OCI-LY1 (cell line): ENCODE measurements at regions not wholly inside any gene's neighbourhood (a gene's known extent, or its start where the extent isn't known, plus 50 kb on each side); places are given as distances from the start of the nearest gene placed in this dataset.
"Not testable (repeated sequence)": the region's sequence is repeated elsewhere in the genome, so short reads cannot be mapped to it uniquely, and the experiment has no call there.

Experiments used
- H2AFZ ChIP-seq: fragments of 200-600 bp; sonication (generic), shearing (Covaris generic); 2 replicates; pipeline ENCODE4 v1.6.0; 2014; ENCODE audit warnings: antibody characterized with exemption, mild to moderate bottlenecking, low read length
- H3F3A ChIP-seq: fragments of 200-600 bp; sonication (generic), shearing (Covaris generic); 2 replicates; pipeline ENCODE4 v1.6.0; 2014; ENCODE audit warnings: mild to moderate bottlenecking, antibody characterized with exemption, low read length, moderate library complexity; ENCODE audit not compliant: insufficient read depth
- H3K27ac ChIP-seq: fragments of 200-600 bp; sonication (generic); 2 replicates; pipeline ENCODE4 v1.5.1; 2014; ENCODE audit warnings: low read length, mixed run types, mild to moderate bottlenecking, low read depth; ENCODE audit not compliant: poor library complexity, severe bottlenecking
- H3K27me3 ChIP-seq: fragments of 200-600 bp; sonication (generic); 2 replicates; pipeline ENCODE4 v1.6.0; 2014; ENCODE audit warnings: antibody characterized with exemption, mild to moderate bottlenecking, low read length, moderate library complexity; ENCODE audit not compliant: insufficient read depth
- H3K36me3 ChIP-seq: fragments of 200-600 bp; sonication (generic); 2 replicates; pipeline ENCODE4 v1.6.1; 2014; ENCODE audit warnings: mild to moderate bottlenecking, antibody characterized with exemption, low read length, moderate library complexity, mixed read lengths; ENCODE audit not compliant: insufficient read depth
- H3K4me1 ChIP-seq: fragments of 200-600 bp; sonication (generic); 2 replicates; pipeline ENCODE4 v1.5.1; 2014; ENCODE audit warnings: mild to moderate bottlenecking, low read length, moderate library complexity; ENCODE audit not compliant: insufficient read depth, severe bottlenecking
- H3K4me2 ChIP-seq: fragments of 200-600 bp; sonication (generic), shearing (Covaris generic); 2 replicates; pipeline ENCODE4 v1.6.1; 2014; ENCODE audit warnings: low read length
- H3K4me3 ChIP-seq: fragments of 200-600 bp; sonication (generic); 2 replicates; pipeline ENCODE4 v1.5.1; 2014; ENCODE audit warnings: low read length, low read depth, mild to moderate bottlenecking, mixed read lengths; ENCODE audit not compliant: poor library complexity, severe bottlenecking
- H3K79me2 ChIP-seq: fragments of 200-600 bp; shearing (Covaris generic); 2 replicates; pipeline ENCODE4 v1.6.1; 2016; ENCODE audit warnings: mixed run types, low read length, mixed read lengths; ENCODE audit not compliant: insufficient read depth
- H3K9ac ChIP-seq: fragments of 200-600 bp; sonication (generic), shearing (Covaris generic); 2 replicates; pipeline ENCODE4 v1.6.1; 2014; ENCODE audit warnings: mild to moderate bottlenecking, low read length, mixed read lengths
- H3K9me2 ChIP-seq: fragments of 200-600 bp; sonication (generic), shearing (Covaris generic); 2 replicates; pipeline ENCODE4 v1.6.1; 2014; ENCODE audit warnings: low read depth, mild to moderate bottlenecking, low read length, mixed read lengths
- H3K9me3 ChIP-seq: fragments of 200-600 bp; shearing (Covaris generic); 2 replicates; pipeline ENCODE4 v1.6.1; 2014; ENCODE audit warnings: low read length, mixed read lengths
- H4K20me1 ChIP-seq: fragments of 200-600 bp; sonication (generic), shearing (Covaris generic); 2 replicates; pipeline ENCODE4 v1.6.0; 2016; ENCODE audit warnings: mild to moderate bottlenecking, low read length; ENCODE audit not compliant: insufficient read depth
- EZH2 ChIP-seq: fragments of 200-600 bp; sonication (generic), shearing (Covaris generic); IDR thresholded peaks from 2 replicates; pipeline ENCODE4 v1.8.0; 2017; ENCODE audit warnings: borderline replicate concordance, mixed run types, mild to moderate bottlenecking, antibody characterized with exemption, low read length, moderate library complexity, mixed read lengths
- TF ChIP-seq, protein P1 (sequence below): fragments of 200-600 bp; sonication (generic), shearing (Covaris generic); IDR thresholded peaks from 2 replicates; pipeline ENCODE4 v1.5.1; 2017; ENCODE audit warnings: mild to moderate bottlenecking, antibody characterized with exemption, low read length, moderate library complexity, mixed read lengths

DNA sequence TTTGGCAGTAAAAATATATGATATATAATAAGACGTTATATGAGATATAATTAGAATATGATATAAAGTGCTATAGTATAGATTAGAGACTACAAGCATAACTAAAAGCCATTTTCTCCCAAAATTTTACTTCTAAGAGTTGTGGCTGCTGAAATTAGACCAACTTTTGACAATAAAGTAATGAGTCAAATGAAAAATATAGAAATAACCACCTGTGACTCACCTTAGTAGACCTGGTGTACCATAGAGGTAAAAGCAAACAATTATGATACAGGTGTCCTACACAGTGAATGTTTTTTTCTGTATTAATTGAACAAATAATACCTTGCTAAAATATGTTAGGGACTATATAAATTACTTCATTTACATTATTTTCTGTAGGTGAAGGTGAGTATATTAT is 482.9 kb upstream of the MAN1A1 start:
- no peaks in the 10 kb centered on the region for H3K79me2 ChIP-seq
- TF ChIP-seq, protein P1, sequence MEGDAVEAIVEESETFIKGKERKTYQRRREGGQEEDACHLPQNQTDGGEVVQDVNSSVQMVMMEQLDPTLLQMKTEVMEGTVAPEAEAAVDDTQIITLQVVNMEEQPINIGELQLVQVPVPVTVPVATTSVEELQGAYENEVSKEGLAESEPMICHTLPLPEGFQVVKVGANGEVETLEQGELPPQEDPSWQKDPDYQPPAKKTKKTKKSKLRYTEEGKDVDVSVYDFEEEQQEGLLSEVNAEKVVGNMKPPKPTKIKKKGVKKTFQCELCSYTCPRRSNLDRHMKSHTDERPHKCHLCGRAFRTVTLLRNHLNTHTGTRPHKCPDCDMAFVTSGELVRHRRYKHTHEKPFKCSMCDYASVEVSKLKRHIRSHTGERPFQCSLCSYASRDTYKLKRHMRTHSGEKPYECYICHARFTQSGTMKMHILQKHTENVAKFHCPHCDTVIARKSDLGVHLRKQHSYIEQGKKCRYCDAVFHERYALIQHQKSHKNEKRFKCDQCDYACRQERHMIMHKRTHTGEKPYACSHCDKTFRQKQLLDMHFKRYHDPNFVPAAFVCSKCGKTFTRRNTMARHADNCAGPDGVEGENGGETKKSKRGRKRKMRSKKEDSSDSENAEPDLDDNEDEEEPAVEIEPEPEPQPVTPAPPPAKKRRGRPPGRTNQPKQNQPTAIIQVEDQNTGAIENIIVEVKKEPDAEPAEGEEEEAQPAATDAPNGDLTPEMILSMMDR = no peak
- TF ChIP-seq EZH2 = no peak
- H3K9me3 ChIP-seq = no peaks in the 10 kb centered on the region

DNA sequence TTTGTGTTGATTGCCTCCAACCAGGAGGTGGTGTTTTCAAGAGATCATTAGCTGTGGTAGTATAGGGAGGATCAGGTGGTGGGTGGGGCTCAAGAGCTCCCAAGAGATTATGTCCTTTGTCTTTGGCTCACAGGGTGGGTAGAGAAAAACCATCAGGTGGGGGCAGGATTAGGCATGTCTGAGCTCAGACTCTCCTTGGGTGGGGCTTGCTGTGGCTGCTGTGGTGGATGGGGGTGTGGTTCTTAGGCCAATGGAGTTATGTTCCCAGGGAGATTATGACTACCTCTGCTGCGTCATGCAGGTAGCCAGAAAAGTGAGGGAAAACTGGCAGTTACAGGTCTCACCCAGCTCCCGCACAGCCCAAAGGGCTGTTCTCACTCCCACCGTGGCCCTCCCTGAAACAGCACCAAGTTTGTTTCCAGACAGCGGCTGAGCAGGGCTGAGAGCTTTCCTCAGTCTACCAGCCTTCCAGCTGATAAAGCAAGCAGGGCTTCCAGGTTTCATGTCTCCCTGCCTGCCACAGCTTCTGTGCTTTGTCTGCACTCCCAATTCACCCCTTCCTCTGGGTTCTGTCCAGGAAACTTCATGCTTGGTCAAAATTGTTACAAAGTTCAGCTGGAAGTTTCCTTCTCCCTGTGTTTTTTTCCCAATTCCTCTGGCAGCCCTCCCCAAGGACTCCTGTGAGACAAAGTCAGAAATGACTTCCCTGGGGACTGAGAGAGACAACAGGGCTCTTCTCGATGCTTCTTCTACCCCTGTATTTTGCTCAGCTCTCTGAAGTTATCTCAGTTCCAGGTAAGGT is 481.1 kb upstream of the MAN1A1 start:
- H3K9ac ChIP-seq = no peak overlapping the region
- H3K9me3 ChIP-seq = no peaks in the 10 kb centered on the region
- no peaks in the 10 kb centered on the region for H3K36me3 ChIP-seq
- no peaks in the 10 kb centered on the region for H4K20me1 ChIP-seq
- no peaks in the 10 kb centered on the region for H3K27me3 ChIP-seq
- H3K27ac ChIP-seq = no peak overlapping the region
- H3K9me2 ChIP-seq = no peaks in the 10 kb centered on the region
- H2AFZ ChIP-seq = no peak overlapping the region
- H3K4me2 ChIP-seq = no peak overlapping the region
- H3F3A ChIP-seq = no peaks in the 10 kb centered on the region
- no peak for TF ChIP-seq EZH2
- TF ChIP-seq, protein P1 = no peak
- no peaks in the 10 kb centered on the region for H3K79me2 ChIP-seq
- no peaks in the 10 kb centered on the region for H3K4me1 ChIP-seq
- no peak overlapping the region for H3K4me3 ChIP-seq

More for the DNA sequence above, 482.9 kb upstream of the MAN1A1 start:
- Histone ChIP-seq H3F3A (no peaks in the 10 kb centered on the region), H3K4me3 (no peak overlapping the region), H3K4me2 (no peak overlapping the region), H2AFZ (no peak overlapping the region), H3K4me1 (no peaks in the 10 kb centered on the region), H3K27me3 (no peaks in the 10 kb centered on the region), H3K9ac (no peak overlapping the region), H3K36me3 (no peaks in the 10 kb centered on the region), H4K20me1 (no peaks in the 10 kb centered on the region), H3K27ac (no peak overlapping the region), H3K9me2 (no peaks in the 10 kb centered on the region)

DNA sequence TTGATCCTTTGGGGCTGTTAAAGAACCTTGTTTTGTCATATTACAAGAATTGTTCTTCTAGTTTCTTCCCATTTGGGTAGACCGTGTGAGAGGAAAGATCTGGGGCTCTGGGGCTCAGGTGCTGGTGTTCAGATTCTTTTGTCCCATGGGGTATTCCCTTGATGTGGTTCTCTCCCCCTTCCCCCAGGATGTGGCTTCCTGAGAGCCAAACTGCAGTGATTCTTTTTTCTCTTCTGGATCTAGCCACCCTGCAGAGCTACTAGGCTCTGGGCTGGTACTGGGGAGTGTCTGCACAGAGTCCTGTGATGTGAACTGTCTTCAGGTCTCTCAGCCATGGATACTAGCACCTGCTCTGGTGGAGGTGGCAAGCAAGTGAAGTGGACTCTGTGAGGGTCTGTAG is 480.5 kb upstream of the MAN1A1 start:
- Histone ChIP-seq H3K27ac (no peak overlapping the region), H4K20me1 (no peaks in the 10 kb centered on the region), H2AFZ (no peak overlapping the region), H3K4me1 (no peaks in the 10 kb centered on the region), H3K79me2 (no peaks in the 10 kb centered on the region), H3K4me2 (no peak overlapping the region), H3K9ac (no peak overlapping the region), H3K9me2 (no peaks in the 10 kb centered on the region), H3K9me3 (no peaks in the 10 kb centered on the region), H3K27me3 (no peaks in the 10 kb centered on the region), H3K4me3 (no peak overlapping the region), H3K36me3 (no peaks in the 10 kb centered on the region), H3F3A (no peaks in the 10 kb centered on the region)
- TF ChIP-seq EZH2 = no peak
- TF ChIP-seq, protein P1 = no peak

DNA sequence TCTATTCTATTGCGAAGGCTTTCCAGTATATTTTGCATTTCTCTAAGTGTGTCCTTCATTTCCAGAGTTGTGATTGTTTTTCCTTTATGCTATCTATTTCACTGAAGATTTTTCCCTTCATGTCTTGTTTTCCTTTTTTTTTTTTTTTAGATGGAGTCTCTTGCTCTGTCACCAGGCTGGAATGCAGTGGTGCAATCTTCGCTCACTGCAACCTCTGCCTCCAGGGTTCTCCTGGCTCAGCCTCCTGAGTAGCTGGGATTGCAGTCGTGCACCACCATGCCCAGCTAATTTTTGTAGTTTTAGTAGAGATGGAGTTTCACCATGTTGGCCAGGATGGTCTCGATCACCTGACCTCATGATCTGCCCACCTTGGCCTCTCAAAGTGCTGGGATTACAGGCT is 479.9 kb upstream of the MAN1A1 start:
- not testable (repeated sequence) for H3K9ac ChIP-seq, H3K27ac ChIP-seq, H3K36me3 ChIP-seq, H2AFZ ChIP-seq, H3K9me3 ChIP-seq, H4K20me1 ChIP-seq, H3F3A ChIP-seq, H3K4me3 ChIP-seq, H3K27me3 ChIP-seq, H3K4me2 ChIP-seq, H3K4me1 ChIP-seq, H3K9me2 ChIP-seq, H3K79me2 ChIP-seq
